Uterus (tissue), 3 donors: ENCODE measurements at regions not wholly inside any gene's neighbourhood (a gene's known extent, or its start where the extent isn't known, plus 50 kb on each side); places are given as distances from the start of the nearest gene placed in this dataset.

Experiments used
- DNase-seq, 2 donors: peaks; one replicate each; pipeline ENCODE4 v3.0.0-alpha.2; 2019 to 2020
- H3K27ac ChIP-seq, 2 donors: fragments of 200-600 bp; sonication (generic); 1 replicate in 1 of 2; 2 replicates in 1 of 2; pipeline ENCODE4 v1.5.1; 2016 to 2018
- H3K27me3 ChIP-seq, 2 donors: fragments of 200-600 bp; sonication (generic); one replicate each; pipeline ENCODE4 v1.5.1; 2018 to 2019; ENCODE audit warnings: control low read depth in 1 of 2
- H3K36me3 ChIP-seq, 2 donors: fragments of 200-600 bp; sonication (generic); one replicate each; pipeline ENCODE4 v1.5.1; 2019; ENCODE audit warnings: control low read depth in 1 of 2
- H3K4me1 ChIP-seq, 2 donors: fragments of 200-600 bp; sonication (generic); one replicate each; pipeline ENCODE4 v1.5.1; 2018 to 2019; ENCODE audit warnings: control low read depth in 1 of 2
- H3K4me3 ChIP-seq, 2 donors: fragments of 200-600 bp; sonication (generic); 1 replicate in 1 of 2; 2 replicates in 1 of 2; pipeline ENCODE4 v1.5.1; 2018 to 2019; ENCODE audit warnings: mild to moderate bottlenecking in 1 of 2
- H3K9me3 ChIP-seq, 2 donors: fragments of 200-600 bp; sonication (generic); one replicate each; pipeline ENCODE4 v1.5.1; 2019; ENCODE audit warnings: control low read depth in 1 of 2
- POLR2A ChIP-seq, 2 donors: fragments of 450-650 bp; IDR thresholded peaks; one replicate each; pipeline ENCODE4 v1.6.1; 2016; ENCODE audit warnings: antibody characterized with exemption in 2 of 2, mild to moderate bottlenecking in 1 of 2, moderate library complexity in 1 of 2
- intact Hi-C: fragments of 100-400 bp; cut with DNase I; formaldehyde crosslinking; loops from one replicate; pipeline ENCODE4 v1.15.1; 2023; ENCODE audit warnings: low total_unique reads
- TF ChIP-seq, protein P1 (sequence below), 4 experiments: fragments of 200-600 bp in 2 of 4; fragments of 450-650 bp in 2 of 4; sonication (generic) in 2 of 4; IDR thresholded peaks; one replicate each; pipeline ENCODE4 v1.5.1; 2016 to 2019; ENCODE audit warnings: antibody characterized with exemption in 4 of 4, mild to moderate bottlenecking in 2 of 4, moderate library complexity in 1 of 4
- donor health status: DM: yes; HTN: yes; CAD: no.

DNA sequence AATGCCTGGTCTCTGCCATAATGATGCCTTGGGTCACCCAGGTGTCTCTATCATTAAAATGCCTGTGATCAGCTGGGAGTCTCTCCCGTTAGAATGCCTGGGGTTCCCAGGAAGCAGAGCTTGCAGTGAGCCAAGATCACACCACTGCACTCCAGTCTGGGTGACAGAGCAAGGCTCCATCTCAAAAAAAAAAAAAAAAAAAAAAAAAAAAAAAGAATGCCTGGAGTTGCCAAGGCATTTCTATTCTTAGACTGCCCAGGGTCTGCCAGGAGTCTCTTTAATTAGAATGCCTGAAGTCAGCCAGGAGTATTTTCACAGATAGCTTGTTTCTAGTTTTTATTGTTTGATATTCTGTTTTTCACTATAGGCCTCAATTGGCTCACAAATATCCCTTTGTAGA lies 1552.5 kb downstream of the UQCRFS1 start:
- H3K9me3 ChIP-seq, result no peaks in the 10 kb centered on the region
- no peaks in the 10 kb centered on the region for H3K36me3 ChIP-seq
- H3K27ac ChIP-seq, result no peak overlapping the region
- H3K4me3 ChIP-seq, result no peak overlapping the region
- no peaks in the 10 kb centered on the region for H3K4me1 ChIP-seq
- TF ChIP-seq, protein P1, sequence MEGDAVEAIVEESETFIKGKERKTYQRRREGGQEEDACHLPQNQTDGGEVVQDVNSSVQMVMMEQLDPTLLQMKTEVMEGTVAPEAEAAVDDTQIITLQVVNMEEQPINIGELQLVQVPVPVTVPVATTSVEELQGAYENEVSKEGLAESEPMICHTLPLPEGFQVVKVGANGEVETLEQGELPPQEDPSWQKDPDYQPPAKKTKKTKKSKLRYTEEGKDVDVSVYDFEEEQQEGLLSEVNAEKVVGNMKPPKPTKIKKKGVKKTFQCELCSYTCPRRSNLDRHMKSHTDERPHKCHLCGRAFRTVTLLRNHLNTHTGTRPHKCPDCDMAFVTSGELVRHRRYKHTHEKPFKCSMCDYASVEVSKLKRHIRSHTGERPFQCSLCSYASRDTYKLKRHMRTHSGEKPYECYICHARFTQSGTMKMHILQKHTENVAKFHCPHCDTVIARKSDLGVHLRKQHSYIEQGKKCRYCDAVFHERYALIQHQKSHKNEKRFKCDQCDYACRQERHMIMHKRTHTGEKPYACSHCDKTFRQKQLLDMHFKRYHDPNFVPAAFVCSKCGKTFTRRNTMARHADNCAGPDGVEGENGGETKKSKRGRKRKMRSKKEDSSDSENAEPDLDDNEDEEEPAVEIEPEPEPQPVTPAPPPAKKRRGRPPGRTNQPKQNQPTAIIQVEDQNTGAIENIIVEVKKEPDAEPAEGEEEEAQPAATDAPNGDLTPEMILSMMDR (IDR thresholded peaks at IDR 0.05), result no peak
- no peak for TF ChIP-seq POLR2A (IDR thresholded peaks at IDR 0.05)
- DNase-seq, result no peak
- intact Hi-C loops, result no loop called here
- no peaks in the 10 kb centered on the region for H3K27me3 ChIP-seq

DNA sequence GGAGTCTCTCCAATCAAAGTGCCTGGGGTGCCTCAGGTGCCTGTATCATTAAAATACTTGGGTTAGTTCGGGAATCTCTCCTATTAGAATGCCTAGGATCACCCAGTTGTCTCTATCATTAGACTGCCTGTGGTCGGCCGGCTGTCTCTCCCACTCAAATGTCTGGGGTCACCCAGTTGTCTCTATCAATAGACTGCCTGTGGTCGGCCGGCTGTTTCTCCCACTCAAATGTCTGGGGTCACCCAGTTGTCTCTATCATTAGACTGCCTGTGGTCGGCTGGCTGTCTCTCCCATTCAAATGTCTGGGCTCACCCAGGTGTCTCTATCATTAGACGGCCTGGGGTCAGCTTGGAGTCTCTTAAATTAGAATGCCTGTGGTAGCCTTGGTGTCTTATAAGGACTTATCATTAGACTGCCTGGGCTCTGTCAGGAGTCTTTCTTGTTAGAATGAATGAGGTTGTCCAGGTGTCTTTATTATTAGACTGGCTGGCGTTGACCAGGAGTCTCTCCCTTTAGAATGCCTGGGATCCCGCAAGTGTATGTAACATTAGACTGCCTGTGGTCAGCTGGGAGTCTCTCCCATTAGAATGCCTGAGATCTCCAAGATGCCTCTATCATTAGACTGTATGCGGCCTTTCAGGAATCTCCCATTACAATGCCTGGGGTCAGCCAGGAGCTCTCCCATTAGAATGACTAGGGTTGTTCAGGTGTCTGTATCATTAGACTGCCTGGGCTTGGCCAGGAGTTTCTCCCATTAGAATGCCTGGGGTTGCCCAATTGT lies 1555.5 kb downstream of the UQCRFS1 start:
- TF ChIP-seq, protein P1 (IDR thresholded peaks at IDR 0.05), result no peak
- no peak for TF ChIP-seq POLR2A (IDR thresholded peaks at IDR 0.05)
- H3K4me1 ChIP-seq, result no peaks in the 10 kb centered on the region
- no peak for DNase-seq
- H3K27ac ChIP-seq, result no peak overlapping the region
- H3K9me3 ChIP-seq, result no peaks in the 10 kb centered on the region
- H3K4me3 ChIP-seq, result no peak overlapping the region
- no peaks in the 10 kb centered on the region for H3K36me3 ChIP-seq
- intact Hi-C loops, result no loop called here
- H3K27me3 ChIP-seq, result no peaks in the 10 kb centered on the region

DNA sequence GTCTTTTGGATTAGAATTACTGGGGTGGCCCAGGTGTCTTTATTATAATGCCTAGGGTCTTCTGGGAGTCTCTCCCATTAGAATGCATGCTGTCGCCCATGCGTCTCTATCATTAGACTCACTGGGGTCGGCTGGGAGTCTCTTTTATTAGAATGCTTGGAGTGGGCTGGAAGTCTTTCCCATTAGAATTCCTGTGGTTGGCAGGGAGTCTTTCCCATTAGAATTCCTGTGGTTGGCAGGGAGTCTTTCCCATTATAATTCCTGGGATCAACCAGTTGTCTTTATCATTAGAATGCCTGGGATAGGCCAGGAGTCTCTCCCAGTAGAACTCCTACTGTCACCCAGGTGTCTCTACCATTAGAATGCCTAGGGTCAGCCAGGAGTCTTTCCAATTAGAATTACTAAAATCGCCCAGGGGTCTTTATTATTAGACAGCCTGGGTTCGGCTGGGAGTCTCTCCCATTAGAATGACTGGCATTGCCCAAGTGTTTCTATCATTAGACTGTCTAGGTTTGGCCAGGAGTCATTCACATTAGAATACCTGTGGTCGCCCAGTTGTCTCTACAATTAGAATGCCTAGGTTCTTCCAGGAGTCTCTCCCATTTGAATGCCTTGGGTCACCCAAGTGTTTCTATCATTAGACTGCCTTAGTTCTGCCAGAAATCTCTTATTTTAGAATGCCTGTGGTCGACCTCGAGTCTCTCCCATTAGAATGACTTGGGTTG lies 1558.5 kb downstream of the UQCRFS1 start:
- Histone ChIP-seq H3K27me3 (no peaks in the 10 kb centered on the region), H3K27ac (no peak overlapping the region), H3K9me3 (no peaks in the 10 kb centered on the region), H3K4me3 (no peak overlapping the region), H3K4me1 (no peaks in the 10 kb centered on the region), H3K36me3 (no peaks in the 10 kb centered on the region)
- intact Hi-C loops, result no loop called here
- no peak for DNase-seq
- no peak for TF ChIP-seq POLR2A (IDR thresholded peaks at IDR 0.05)
- TF ChIP-seq, protein P1 (IDR thresholded peaks at IDR 0.05), result no peak

DNA sequence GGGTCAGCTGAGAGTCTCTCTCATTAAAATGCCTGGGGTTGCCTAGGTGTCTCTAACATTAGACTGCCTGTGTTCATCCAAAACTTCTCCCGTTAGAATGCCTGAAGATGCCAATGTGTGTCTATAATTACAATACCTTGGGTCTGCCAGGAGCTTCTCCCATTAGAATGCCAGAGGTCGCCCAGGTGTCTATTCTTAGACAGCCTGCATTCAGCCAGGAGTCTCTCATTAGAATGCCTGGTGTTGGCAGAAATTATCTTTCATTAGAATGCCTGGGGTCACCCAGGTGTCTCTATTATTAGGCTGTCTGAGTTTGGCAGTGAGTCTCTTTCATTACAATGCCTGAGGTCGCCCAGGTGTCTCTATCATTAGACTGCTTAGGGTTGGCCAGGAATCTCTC lies 1560.2 kb downstream of the UQCRFS1 start:
- H3K9me3 ChIP-seq, result no peaks in the 10 kb centered on the region
- no peak for TF ChIP-seq POLR2A (IDR thresholded peaks at IDR 0.05)
- TF ChIP-seq, protein P1 (IDR thresholded peaks at IDR 0.05), result no peak
- H3K27me3 ChIP-seq, result no peaks in the 10 kb centered on the region

DNA sequence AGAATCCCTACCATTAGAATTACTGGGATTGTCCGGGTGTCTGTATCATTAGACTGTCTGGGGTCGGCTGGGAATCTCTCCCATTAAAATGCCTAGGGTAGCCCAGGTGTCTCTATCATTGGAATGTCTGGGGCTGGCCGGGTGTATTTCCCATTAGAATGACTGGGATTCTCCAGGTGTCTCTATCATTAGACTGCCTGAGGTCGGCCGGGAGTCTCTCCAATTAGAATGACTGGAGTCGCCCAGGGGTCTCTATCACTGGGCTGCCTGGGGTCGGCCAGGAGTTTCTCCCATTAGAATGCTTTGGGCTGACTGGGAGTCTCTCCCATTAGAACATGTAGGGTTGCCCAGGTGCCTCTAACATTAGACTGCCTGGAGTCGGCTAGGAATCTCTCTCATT lies 1560.7 kb downstream of the UQCRFS1 start:
- no peaks in the 10 kb centered on the region for H3K36me3 ChIP-seq
- TF ChIP-seq POLR2A (IDR thresholded peaks at IDR 0.05), result no peak
- TF ChIP-seq, protein P1 (IDR thresholded peaks at IDR 0.05), result no peak
- DNase-seq, result no peak
- intact Hi-C loops, result no loop called here
- H3K9me3 ChIP-seq, result no peaks in the 10 kb centered on the region
- H3K27me3 ChIP-seq, result no peaks in the 10 kb centered on the region
- no peak overlapping the region for H3K27ac ChIP-seq
- no peaks in the 10 kb centered on the region for H3K4me1 ChIP-seq
- H3K4me3 ChIP-seq, result no peak overlapping the region

More for the DNA sequence above, 1560.2 kb downstream of the UQCRFS1 start:
- H3K36me3 ChIP-seq, result no peaks in the 10 kb centered on the region
- H3K4me3 ChIP-seq, result no peak overlapping the region
- no peaks in the 10 kb centered on the region for H3K4me1 ChIP-seq
- no peak for DNase-seq
- no peak overlapping the region for H3K27ac ChIP-seq
- intact Hi-C loops, result no loop called here
